ENCODE measurements at regions not wholly inside any gene's neighbourhood (a gene's known extent, or its start where the extent isn't known, plus 50 kb on each side); places are given as distances from the start of the nearest gene placed in this dataset.

- no peak for DNase-seq
Measured at GRCh38 chr4:99712099-99712498, 54.5 kb upstream of the C4orf54 start.

- no peak for DNase-seq
Measured at GRCh38 chr4:99711657-99712056, 54.0 kb upstream of the C4orf54 start.

GRCh38 chr4:99710681-99711345 is 53.2 kb upstream of the C4orf54 start:
- DNase-seq: no peak

- no peak for DNase-seq
Measured at GRCh38 chr4:99710020-99710419, 52.4 kb upstream of the C4orf54 start.

GRCh38 chr4:99708551-99708950 is 50.9 kb upstream of the C4orf54 start:
- DNase-seq: no peak
